Central memory CD8-positive, alpha-beta T cell (primary cell): ENCODE measurements at regions not wholly inside any gene's neighbourhood (a gene's known extent, or its start where the extent isn't known, plus 50 kb on each side); places are given as distances from the start of the nearest gene placed in this dataset.

Experiments used
- ATAC-seq: fragments of 150-1000 bp; cut with Tn5 transposase; replicated peaks from 2 replicates; pipeline ENCODE4 v1.10.0; 2022; ENCODE audit warnings: mild to moderate bottlenecking, moderate FRiP score, moderate number of reproducible peaks; ENCODE audit not compliant: poor library complexity, severe bottlenecking; ENCODE audit errors: extremely low read depth
- DNase-seq, 2 donors: peaks; one replicate each; pipeline ENCODE4 v3.0.0; 2021; ENCODE audit warnings: low spot score in 2 of 2
- H3K27ac Mint-ChIP-seq: one replicate; pipeline ENCODE4 v1.8.0; 2022; ENCODE audit warnings: low read depth, mild to moderate bottlenecking, moderate library complexity, mixed read lengths
- H3K27me3 Mint-ChIP-seq: one replicate; pipeline ENCODE4 v1.8.0; 2022; ENCODE audit warnings: mixed read lengths
- H3K36me3 Mint-ChIP-seq: one replicate; pipeline ENCODE4 v1.8.0; 2022; ENCODE audit warnings: mild to moderate bottlenecking, moderate library complexity, mixed read lengths; ENCODE audit not compliant: insufficient read depth
- H3K4me1 Mint-ChIP-seq: one replicate; pipeline ENCODE4 v1.8.0; 2022; ENCODE audit warnings: mixed read lengths
- H3K4me3 Mint-ChIP-seq: one replicate; pipeline ENCODE4 v1.8.0; 2022; ENCODE audit warnings: mild to moderate bottlenecking, moderate library complexity, mixed read lengths
- H3K9me3 Mint-ChIP-seq: one replicate; pipeline ENCODE4 v1.8.0; 2022; ENCODE audit warnings: mixed read lengths

DNA sequence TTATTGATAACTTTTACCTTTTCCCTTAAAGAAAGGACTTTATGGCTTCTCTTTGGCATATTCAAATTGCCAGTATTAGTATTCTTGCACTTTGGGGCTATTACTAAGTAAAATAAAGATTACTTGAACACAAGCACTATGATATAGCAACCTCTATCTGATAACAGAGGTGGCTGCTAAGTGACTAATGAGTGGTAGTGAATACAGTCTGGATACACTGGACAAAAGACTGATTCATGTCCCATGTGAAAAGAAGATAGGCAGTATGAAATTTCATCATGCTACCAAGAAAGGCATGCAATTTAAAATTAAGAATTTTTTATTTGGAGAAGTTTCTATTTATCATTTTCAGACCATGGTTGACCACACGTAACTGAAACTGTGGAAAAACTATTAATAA, 399.9 kb downstream of the FSCB start:
- Mint-ChIP-seq H3K27me3 (no peaks in the 10 kb centered on the region), H3K36me3 (no peaks in the 10 kb centered on the region), H3K4me1 (no peaks in the 10 kb centered on the region), H3K27ac (no peak overlapping the region), H3K4me3 (no peak overlapping the region), H3K9me3 (peaks cover 24% of the 10 kb centered on the region)
- DNase-seq (no peak), ATAC-seq (no peak)

DNA sequence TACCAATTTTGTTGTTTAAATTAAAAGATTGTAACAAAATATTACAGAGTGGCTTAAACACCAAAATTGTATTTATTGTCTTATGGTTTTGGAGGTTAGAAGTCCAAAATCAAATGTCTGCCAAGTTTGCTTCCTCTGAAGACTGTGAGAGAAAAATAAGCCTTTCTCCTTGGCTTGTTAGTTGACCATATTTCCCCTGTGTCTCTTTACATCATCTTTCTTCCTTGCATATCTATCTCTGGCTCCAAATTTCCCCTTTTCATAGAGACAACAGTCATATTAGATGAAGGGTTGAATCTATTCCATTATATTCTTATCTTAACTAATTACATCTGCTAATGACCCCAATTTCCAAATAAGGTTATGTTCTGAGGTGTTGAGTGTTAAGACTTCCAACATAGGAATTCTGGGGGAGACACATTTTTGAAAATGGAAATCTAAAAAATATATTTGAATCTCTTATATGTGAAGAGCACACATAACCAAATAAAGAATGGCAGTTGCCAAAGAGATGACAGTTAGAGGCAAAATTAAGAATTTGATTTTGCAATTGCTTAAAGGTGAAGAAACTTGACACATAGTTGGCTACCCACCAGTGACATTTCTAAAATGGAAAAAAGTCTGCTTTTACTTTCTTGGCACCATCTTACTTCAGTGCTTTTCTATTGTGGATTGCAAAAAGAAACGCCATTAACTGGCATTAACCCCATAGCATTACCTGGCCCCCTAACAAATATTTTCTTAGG, 407.2 kb downstream of the FSCB start:
- no peak for ATAC-seq
- Mint-ChIP-seq H3K27ac (no peak overlapping the region), H3K9me3 (peaks cover 27% of the 10 kb centered on the region), H3K4me1 (no peaks in the 10 kb centered on the region), H3K27me3 (no peaks in the 10 kb centered on the region), H3K36me3 (no peaks in the 10 kb centered on the region), H3K4me3 (no peak overlapping the region)
- no peak for DNase-seq

DNA sequence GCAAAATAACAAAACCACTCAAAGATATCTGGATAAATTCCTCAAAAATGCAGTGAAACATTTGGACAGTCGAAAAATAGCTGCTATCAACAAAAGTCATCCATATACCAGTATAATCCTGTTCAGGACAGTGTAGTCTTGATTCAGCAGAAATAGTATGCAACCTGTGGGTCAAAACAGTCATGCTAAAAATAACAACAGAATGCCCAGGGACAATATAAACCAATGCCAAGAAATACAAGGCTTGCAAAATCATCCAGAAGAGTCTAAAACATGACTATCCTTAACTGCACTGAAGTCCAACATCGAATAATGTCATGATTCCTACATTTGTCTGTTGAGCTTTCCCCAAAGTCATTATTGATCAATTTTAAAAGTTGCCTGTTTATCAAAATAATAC, 425.9 kb downstream of the FSCB start:
- Mint-ChIP-seq H3K27me3 (no peaks in the 10 kb centered on the region), H3K9me3 (peaks cover 22% of the 10 kb centered on the region)

DNA sequence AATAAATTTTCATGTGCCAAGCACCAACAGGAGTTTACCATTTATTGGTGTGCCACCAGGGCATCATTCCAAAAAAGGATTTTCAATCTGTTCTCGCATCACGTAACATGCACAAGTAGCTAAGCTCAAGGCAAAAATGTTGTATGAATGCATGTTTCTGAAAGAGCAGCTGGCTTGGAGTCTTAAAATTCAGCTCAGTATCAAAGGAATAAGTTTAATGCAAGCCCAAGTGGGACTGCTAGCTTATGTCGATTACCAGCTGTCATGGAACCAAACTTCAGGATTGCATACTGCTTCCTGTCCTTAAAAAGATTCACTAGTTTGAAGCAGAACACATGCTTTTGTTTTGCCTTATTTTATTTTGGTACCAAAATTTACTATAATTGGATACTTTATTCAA, 437.0 kb downstream of the FSCB start:
- Mint-ChIP-seq H3K27ac (no peak overlapping the region), H3K9me3 (peaks cover under 1% of the 10 kb centered on the region), H3K4me3 (no peak overlapping the region), H3K36me3 (no peaks in the 10 kb centered on the region), H3K4me1 (no peaks in the 10 kb centered on the region), H3K27me3 (no peaks in the 10 kb centered on the region)
- DNase-seq = no peak
- ATAC-seq = no peak

More for the DNA sequence above, 425.9 kb downstream of the FSCB start:
- ATAC-seq = no peak
- Mint-ChIP-seq H3K27ac (no peak overlapping the region), H3K4me1 (no peaks in the 10 kb centered on the region), H3K4me3 (no peak overlapping the region), H3K36me3 (no peaks in the 10 kb centered on the region)
- DNase-seq = no peak

DNA sequence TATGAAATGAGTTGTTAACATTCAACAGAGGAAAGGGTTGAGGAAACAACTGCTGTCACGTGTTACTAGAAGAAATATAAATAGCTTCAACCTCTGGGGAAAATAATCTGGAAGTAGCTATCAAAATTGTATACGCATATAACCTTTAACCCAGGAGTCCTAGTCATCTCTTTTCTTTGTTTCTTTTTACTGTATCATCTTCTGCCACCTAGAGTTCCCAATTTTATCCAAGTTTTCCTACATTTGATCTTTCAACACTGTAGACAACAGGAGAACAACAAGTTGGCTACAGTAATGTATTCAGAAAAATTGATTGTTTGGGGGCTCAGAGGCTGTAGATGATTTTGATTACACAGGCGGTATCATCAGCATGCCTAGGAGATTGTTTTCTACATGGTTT, 453.7 kb downstream of the FSCB start:
- ATAC-seq (no peak), DNase-seq (no peak)
- Mint-ChIP-seq H3K9me3 (peaks cover 20% of the 10 kb centered on the region), H3K36me3 (no peaks in the 10 kb centered on the region), H3K4me1 (no peaks in the 10 kb centered on the region), H3K27ac (no peak overlapping the region), H3K4me3 (no peak overlapping the region), H3K27me3 (no peaks in the 10 kb centered on the region)

GRCh38 chr14:44041700-44042099, 465.4 kb downstream of the FSCB start:
- no peak for DNase-seq
- no peaks in the 10 kb centered on the region for H3K27me3 Mint-ChIP-seq
- ATAC-seq = no peak
- no peaks in the 10 kb centered on the region for H3K36me3 Mint-ChIP-seq
- H3K27ac Mint-ChIP-seq = no peak overlapping the region
- peaks cover 33% of the 10 kb centered on the region for H3K9me3 Mint-ChIP-seq
- H3K4me3 Mint-ChIP-seq = no peak overlapping the region
- H3K4me1 Mint-ChIP-seq = no peaks in the 10 kb centered on the region

GRCh38 chr14:44040561-44040960, 466.5 kb downstream of the FSCB start:
- Mint-ChIP-seq H3K36me3 (no peaks in the 10 kb centered on the region), H3K27me3 (no peaks in the 10 kb centered on the region), H3K4me3 (no peak overlapping the region), H3K4me1 (no peaks in the 10 kb centered on the region), H3K9me3 (peaks cover 30% of the 10 kb centered on the region), H3K27ac (no peak overlapping the region)
- no peak for DNase-seq
- ATAC-seq = no peak

GRCh38 chr14:44036248-44036647, 470.8 kb downstream of the FSCB start:
- ATAC-seq = no peak
- Mint-ChIP-seq H3K36me3 (no peaks in the 10 kb centered on the region), H3K4me1 (no peaks in the 10 kb centered on the region), H3K27ac (no peak overlapping the region), H3K27me3 (no peaks in the 10 kb centered on the region), H3K4me3 (no peak overlapping the region), H3K9me3 (peaks cover 25% of the 10 kb centered on the region)
- DNase-seq = no peak

- Mint-ChIP-seq H3K36me3 (no peaks in the 10 kb centered on the region), H3K4me3 (no peak overlapping the region), H3K4me1 (no peaks in the 10 kb centered on the region), H3K27ac (no peak overlapping the region), H3K9me3 (peaks cover 30% of the 10 kb centered on the region), H3K27me3 (no peaks in the 10 kb centered on the region)
- no peak for ATAC-seq
- DNase-seq = no peak
These were observed 471.4 kb downstream of the FSCB start for GRCh38 chr14:44035707-44036106.

- Mint-ChIP-seq H3K27ac (no peak overlapping the region), H3K27me3 (no peaks in the 10 kb centered on the region), H3K36me3 (no peaks in the 10 kb centered on the region), H3K9me3 (peaks cover 7% of the 10 kb centered on the region), H3K4me3 (no peak overlapping the region), H3K4me1 (no peaks in the 10 kb centered on the region)
- ATAC-seq (no peak), DNase-seq (no peak)
These were observed 476.2 kb downstream of the FSCB start for GRCh38 chr14:44030831-44031383.

GRCh38 chr14:44029933-44030332, 477.1 kb downstream of the FSCB start:
- H3K9me3 Mint-ChIP-seq = peaks cover 7% of the 10 kb centered on the region
- H3K36me3 Mint-ChIP-seq = no peaks in the 10 kb centered on the region
- H3K4me3 Mint-ChIP-seq = no peak overlapping the region
- no peaks in the 10 kb centered on the region for H3K27me3 Mint-ChIP-seq
- H3K4me1 Mint-ChIP-seq = no peaks in the 10 kb centered on the region
- no peak overlapping the region for H3K27ac Mint-ChIP-seq
- no peak for ATAC-seq
- no peak for DNase-seq

DNA sequence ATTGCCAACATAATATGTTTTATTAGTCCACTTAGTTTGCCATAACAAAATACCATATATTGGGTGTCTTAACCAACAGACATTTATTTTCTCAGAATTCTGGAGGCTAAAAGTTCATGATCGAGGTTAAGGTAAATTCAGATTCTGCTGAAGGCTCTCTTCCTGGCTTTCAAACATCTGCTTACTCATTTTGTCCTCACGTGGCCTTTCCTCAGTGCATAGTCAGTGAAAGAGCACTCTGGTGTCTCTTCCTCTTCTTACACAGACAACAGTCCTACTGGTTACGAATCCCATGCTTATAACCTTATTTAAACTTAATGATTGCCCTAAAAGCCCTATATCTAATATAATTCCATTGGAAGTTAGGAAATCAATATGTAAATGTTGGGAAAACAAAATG, 479.7 kb downstream of the FSCB start:
- no peaks in the 10 kb centered on the region for H3K36me3 Mint-ChIP-seq
- no peaks in the 10 kb centered on the region for H3K4me1 Mint-ChIP-seq
- no peak for DNase-seq
- H3K4me3 Mint-ChIP-seq = no peak overlapping the region
- peaks cover 7% of the 10 kb centered on the region for H3K9me3 Mint-ChIP-seq
- no peak for ATAC-seq
- H3K27ac Mint-ChIP-seq = no peak overlapping the region
- H3K27me3 Mint-ChIP-seq = no peaks in the 10 kb centered on the region

DNA sequence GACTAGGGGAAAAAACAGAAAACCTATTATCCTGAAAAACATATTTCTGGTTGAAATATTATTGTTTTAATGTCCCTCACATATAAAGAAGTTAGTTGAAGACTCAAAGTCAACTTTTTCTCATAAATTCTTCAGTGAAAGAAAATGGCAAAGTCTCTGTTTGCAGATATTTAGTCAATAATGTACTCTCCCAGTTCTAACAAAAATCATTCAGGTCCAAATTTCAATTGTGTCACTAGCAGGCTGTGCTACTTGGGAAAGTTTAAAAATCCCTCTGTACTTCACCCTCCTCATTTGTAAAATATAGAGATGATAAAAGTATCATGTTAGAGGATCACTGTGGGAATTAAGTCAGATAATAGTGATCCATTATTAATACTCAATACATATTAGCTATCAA, 496.5 kb downstream of the FSCB start:
- H3K4me1 Mint-ChIP-seq = no peaks in the 10 kb centered on the region

More for the DNA sequence above, 496.5 kb downstream of the FSCB start:
- no peak overlapping the region for H3K4me3 Mint-ChIP-seq
- no peak for ATAC-seq
- H3K36me3 Mint-ChIP-seq = no peaks in the 10 kb centered on the region
- H3K27me3 Mint-ChIP-seq = no peaks in the 10 kb centered on the region
- no peak overlapping the region for H3K27ac Mint-ChIP-seq
- no peak for DNase-seq
- peaks cover 22% of the 10 kb centered on the region for H3K9me3 Mint-ChIP-seq
